ENCODE measurements at regions not wholly inside any gene's neighbourhood (a gene's known extent, or its start where the extent isn't known, plus 50 kb on each side); places are given as distances from the start of the nearest gene placed in this dataset.

DNA sequence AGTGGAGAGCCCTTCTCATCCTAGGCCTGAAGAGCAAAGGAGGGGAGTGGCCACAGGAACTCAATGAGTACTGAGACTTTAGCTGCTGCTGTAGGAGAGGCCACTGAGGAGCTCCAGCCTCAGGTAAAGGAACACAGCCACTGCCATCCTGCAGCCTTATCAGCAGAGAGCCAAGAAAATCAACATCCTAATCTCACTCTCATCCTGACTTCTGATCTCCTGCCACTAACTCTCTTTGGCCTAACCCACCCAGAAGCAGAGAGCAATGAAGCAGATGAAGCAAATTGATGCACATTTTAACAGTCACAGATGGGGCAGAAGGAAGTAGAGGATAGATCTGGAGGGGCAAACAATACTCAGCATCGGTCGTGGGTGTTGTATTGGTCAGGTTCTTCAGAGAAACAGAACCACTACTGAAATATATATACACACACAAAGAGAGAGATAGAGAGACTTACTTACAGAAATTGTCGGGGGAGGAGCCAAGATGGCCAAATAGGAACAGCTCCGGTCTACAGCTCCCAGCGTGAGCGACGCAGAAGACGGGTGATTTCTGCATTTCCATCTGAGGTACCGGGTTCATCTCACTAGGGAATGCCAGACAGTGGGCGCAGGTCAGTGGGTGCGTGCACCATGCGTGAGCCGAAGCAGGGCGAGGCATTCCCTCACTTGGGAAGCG lies 297.6 kb downstream of the MTERF1 start:
- TF ChIP-seq, protein P1, sequence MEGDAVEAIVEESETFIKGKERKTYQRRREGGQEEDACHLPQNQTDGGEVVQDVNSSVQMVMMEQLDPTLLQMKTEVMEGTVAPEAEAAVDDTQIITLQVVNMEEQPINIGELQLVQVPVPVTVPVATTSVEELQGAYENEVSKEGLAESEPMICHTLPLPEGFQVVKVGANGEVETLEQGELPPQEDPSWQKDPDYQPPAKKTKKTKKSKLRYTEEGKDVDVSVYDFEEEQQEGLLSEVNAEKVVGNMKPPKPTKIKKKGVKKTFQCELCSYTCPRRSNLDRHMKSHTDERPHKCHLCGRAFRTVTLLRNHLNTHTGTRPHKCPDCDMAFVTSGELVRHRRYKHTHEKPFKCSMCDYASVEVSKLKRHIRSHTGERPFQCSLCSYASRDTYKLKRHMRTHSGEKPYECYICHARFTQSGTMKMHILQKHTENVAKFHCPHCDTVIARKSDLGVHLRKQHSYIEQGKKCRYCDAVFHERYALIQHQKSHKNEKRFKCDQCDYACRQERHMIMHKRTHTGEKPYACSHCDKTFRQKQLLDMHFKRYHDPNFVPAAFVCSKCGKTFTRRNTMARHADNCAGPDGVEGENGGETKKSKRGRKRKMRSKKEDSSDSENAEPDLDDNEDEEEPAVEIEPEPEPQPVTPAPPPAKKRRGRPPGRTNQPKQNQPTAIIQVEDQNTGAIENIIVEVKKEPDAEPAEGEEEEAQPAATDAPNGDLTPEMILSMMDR (IDR thresholded peaks at IDR 0.05) = no peak
- no peak for TF ChIP-seq ZFX (IDR thresholded peaks at IDR 0.05; ENCODE audit: borderline replicate concordance)

Measured in 22Rv1 (cell line).